GM21737 (cell line): ENCODE measurements at regions not wholly inside any gene's neighbourhood (a gene's known extent, or its start where the extent isn't known, plus 50 kb on each side); places are given as distances from the start of the nearest gene placed in this dataset.

Experiments used
- ATAC-seq: cut with Tn5 transposase; IDR thresholded peaks from one replicate; pipeline ENCODE4 v1.9.1; 2021; ENCODE audit warnings: mild to moderate bottlenecking, moderate library complexity; ENCODE audit not compliant: unreplicated experiment

DNA sequence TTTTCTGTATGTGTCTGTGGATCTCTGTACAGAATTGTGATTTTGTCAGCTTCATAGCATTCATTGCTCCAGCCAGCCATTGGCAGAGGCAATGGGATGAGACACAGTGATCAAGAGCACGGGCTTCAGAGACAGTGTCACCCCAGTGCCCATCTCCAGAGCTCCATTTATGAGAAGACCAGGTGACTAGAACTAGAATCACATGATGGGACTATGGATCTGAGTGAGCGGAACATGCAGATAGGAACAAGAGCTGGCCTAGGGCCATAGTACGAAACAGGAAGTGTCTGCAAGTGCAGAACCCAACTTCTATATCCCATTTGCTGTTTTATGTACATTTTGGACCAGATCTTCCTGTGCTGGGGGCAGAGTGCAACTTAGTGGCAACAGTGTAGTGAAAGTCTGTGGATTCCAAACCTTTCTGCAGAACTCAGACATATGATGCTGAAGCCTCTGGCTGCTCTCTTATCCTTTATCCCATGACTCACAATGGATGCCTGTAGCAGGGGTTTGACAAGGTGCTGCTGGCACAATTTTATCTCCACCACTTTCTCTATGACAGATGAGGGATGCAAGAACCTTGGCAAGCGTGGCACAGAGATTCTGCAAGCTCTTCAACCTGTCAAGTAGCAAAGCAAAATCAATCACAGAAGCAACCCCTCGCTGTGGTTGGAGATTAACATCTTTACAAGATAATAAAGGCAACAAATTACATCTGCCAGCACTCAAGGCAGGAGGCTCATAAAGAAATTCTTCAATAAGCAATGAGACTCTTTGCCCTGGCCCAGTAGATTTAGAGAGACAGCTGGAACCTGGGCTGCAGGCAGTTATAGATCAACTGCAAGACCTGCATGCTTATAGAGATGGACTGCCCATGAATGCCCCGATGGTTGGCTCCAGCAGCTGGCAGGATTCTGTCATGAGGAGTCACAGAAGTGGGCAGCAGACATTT is 681.3 kb downstream of the TNS3 start:
- ATAC-seq = no peak

DNA sequence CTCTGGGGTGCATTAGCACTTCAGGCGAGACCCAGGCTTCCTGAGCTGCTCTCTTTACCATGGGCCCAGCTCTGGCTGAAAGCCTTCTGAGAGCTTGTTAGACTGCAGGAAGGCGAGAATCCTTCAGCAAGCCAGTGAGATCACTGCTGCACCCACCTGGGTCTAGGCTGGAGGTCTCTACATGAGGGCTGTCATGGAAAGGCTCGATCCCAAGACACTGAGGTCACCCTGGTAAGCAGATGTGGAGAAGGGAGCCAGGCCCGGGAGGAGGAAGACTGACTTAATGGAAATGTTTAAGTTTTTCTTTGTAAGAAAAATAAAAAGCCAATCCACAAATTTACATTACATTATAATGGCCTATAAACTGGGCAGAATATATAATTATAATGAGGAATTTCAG is 684.5 kb downstream of the TNS3 start:
- no peak for ATAC-seq

DNA sequence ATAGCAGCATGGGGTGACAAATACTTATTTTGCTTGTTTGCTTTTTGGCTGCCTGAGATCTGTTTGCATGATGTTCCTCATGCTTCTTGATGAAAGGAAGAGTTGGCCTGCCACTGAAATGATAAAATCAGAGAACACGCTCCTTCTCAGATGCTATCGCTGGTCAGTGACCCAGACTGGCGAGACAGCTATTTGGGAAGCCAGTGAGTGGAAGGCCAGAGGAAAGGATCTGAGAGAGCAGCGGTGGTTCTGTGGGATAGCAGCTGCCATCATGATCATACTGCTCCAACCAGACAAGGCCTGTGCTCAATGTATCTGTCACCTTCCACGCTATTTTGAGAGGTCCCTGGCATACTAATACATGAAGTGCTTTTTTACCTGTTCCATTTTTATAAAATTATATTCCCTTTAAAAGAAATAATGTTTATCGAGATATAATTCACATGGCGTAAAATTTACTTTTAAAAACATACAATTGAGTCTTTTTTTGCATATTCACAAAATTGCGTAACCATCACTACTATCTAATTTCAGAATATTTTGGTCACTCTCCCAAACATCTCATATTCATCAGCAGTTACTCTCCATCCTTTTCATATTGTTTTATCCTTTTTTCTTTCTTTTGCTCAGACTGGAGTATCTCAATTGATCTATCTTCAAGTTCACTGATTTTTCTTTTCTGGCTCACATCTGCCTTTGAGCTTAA is 695.1 kb downstream of the TNS3 start:
- ATAC-seq = no peak

DNA sequence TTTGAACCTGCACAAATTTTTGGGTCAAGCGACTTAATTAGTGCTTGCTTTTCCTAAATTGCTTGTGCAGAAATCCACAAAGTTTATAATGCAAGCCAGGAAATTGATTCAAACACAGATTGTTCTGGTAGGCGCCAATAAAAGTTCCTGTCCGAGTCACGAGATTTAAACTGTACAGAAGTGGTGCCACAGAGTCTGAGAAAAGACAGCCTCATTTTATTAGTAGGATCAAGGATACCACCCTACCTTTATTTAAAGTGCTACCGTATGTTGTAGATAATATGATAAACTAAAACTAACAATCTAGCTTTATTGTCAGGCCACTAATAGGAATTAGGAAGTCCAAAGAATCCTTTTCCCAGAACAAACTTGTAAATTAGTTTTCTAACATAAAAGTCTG is 696.7 kb downstream of the TNS3 start:
- ATAC-seq = no peak

DNA sequence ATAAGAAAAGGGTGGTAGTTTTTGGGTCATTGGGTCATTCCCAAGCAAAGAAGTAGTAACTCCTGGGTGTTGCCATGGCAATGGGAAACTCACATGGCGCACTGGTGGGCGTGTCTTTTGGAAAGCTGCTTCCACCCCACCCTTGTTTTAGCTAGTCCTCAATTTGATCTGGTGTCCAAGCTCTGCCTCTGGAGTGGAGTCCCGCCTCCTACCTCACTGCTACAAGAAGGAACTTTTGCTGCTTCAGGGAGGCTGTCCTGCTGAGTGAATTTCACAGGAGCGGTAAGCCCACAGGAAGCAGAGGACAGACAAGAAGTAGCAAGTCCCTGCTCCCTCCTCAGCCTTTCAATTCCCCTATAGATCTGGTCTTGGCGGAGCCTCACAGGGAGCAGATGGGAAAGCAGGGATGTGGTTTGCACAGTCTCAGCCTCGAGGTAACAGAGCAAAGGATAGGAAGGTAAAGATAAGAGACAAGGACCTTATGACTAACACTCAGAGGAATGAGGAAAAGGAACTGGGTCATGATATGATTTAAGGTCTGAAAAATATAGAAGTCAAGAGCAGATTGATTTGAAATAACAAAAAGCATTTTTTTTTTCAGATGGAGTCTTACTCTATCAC is 700.3 kb downstream of the TNS3 start:
- ATAC-seq = no peak

DNA sequence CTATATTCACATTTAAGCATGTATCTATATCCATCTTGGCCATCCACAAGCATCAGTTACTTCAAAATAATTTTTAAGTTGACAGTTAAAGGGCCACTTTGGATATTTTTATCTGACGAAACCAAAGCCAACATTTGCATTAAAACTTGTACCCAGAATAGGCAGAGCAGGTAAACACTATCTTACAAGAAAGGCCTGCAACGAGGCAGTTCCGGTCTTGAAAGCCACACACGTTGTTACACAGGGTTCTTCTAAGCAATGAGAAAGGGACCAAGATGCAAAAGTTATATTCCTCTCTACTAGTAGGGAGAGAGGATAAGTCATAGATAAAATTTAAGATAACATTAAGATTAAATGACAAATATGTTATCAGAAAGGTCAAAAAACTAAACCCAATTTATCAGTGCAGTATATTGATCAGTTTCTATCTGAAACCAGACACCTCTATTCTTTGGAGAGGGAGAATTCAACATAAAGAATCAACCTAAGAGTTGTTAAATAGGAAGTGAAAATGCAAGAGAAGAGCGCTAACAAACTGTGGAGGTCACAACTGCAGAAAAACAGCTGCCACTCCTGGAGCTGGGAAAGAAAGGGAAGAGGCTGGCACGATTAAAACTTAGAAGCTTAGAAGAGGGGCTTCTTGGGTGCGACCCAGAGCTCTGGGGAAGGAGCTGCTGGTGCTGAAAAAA is 701.3 kb downstream of the TNS3 start:
- no peak for ATAC-seq

DNA sequence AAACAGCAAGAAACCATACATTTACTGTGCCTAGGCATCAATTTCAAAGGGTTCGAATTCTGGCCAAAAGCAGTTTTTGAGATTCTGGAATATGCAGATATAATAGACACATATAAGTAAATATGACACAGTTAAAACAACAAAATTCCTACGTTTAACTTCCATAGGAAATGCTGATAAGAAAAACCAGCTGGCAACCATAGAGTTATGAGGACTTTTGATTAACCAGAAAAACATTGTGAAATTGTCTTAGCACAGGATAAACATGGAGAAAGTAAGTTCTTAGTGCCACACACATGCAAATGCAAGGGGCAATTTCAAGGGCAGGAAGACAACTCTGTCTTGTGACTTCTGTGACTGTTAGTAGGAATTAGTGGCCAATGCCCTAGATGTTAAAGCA is 702.1 kb downstream of the TNS3 start:
- ATAC-seq = no peak

DNA sequence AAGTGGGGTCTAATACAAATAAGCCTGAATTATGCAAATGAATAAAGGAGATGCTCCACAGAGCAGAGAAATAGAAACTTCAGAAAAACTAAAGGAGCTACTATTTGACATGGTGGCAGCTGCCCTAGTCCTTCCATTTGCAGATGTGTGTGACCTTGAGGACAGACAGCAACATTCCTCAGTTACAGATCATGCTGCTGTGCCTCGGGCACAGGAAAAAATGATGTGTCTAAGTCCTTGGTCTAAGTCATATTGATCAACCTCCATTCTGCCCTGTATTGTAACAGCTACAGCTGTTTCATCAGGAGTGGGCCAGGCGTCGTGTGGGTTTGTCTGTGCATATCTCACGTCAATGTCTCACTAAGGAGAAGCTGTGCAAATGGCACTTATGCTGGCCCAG is 710.4 kb downstream of the TNS3 start:
- ATAC-seq = no peak

DNA sequence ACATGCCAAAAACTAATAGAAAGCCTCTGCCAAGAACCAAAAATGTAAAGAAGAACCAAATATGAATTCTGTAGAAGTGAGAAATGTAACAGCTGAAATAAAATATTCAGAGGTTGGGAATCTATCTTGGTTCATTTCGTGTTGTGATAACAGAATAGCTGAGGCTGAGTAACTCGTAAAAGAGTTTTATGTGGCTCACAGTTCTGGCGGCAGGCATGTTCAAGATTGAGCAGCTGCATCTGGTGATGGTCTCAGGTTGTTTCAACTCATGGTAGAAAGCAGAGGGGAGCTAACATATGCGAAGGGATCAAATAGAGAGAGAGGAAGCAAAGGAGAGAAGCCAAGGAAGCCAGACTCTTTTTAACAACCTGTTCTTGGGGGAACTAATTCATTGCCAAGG is 717.2 kb downstream of the TNS3 start:
- no peak for ATAC-seq

DNA sequence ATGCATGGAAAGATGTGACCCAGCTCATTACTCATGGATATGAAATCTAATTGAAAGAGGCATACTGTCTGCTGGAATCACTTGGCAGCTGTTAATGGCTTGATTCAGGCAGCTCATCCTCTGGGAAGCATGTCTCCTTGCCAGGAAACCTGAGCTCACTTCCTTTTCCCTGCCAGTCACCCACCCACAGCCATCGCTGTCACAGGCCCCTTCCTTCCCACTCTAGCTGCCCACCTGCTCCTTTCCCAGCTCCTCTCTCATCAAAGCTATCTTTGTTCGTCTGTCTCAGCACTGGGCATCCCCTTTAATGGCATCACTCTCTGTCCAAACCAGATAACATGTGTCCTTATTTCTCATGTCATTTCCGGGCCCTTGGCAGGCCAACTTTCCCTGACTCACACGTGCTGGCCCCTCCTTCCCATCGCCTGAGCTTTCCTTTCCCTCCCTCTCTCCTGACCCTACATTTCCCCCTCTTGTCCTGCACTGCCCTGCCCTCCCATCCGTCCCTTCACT is 721.9 kb downstream of the TNS3 start:
- ATAC-seq = no peak

DNA sequence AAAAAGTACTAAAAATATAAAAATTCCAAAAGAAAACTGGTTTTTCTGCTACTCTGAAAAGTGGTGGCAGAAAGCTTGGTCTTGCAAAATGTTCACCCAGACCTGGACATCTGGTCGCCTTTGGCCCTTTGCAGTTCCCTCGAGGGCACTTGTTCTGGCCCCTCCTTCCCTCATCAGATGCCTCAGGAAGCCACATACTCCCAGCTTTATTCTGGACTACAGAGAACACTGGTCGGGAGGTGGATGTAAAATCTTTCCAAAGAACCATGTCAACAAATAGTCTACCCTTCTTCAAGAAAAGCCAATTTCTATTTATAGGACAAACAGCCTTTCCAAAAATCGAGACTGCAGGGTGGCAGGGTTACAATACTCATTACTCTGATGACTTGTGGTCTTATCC is 726.1 kb downstream of the TNS3 start:
- no peak for ATAC-seq

DNA sequence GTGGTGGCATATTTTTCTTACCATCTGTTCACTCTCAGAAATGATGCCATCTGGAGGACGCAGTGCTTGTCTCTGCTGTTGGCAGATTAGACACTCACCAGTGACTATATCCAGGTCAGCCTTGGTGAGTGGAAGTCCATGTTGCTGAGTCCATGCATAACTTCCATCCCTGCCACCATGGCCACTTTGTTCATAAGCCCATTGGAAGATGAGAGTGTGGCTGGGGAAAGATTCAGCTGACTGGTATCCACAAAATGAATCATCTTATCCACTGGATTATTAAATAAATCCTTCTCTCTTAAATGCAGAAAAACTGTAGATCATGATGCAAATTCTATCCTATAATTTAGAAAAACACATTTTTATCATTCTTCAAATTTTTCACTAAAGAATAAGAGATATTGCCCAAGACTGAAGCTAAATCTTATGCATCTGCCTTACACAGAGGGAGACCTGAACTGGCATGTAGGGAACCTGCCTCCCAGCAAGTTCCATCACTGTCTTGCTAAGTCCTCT is 726.9 kb downstream of the TNS3 start:
- no peak for ATAC-seq

DNA sequence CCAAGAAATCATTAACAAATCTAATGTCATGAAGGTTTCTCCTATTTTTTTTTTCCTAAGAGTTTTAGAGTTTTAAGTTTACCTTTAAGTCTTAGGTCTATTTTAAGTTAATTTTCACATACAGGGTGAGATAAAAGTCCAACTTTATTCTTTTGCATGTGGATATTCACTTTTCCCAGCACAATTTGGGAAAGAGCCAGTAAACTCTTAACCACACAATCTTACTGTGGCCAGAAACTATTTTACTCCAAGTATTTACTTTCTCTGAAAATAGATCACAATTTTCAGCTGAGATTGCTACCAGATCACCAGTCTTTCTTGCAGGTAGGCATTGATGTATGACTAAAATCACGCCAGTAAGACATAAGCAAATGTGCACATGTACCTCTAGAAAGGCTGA is 728.5 kb downstream of the TNS3 start:
- ATAC-seq = no peak

DNA sequence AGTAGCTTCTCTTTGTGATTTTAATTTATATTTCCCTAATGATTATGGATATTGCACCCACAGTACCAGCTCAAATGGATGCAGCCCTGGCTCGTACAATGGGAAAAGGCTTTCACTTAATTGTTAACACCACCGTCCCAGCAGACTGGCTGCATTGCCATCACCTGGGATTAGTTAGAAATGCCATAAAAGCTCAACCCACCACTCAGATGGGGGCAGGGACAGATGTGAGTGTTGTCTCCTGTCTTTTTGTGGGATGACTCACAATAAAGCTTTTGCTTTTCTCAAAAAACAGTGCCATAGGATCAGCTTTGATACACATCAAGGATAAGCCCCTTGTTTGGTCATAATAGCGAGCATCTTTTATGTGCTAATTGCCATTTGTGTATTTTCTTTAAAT is 729.1 kb downstream of the TNS3 start:
- ATAC-seq = no peak

DNA sequence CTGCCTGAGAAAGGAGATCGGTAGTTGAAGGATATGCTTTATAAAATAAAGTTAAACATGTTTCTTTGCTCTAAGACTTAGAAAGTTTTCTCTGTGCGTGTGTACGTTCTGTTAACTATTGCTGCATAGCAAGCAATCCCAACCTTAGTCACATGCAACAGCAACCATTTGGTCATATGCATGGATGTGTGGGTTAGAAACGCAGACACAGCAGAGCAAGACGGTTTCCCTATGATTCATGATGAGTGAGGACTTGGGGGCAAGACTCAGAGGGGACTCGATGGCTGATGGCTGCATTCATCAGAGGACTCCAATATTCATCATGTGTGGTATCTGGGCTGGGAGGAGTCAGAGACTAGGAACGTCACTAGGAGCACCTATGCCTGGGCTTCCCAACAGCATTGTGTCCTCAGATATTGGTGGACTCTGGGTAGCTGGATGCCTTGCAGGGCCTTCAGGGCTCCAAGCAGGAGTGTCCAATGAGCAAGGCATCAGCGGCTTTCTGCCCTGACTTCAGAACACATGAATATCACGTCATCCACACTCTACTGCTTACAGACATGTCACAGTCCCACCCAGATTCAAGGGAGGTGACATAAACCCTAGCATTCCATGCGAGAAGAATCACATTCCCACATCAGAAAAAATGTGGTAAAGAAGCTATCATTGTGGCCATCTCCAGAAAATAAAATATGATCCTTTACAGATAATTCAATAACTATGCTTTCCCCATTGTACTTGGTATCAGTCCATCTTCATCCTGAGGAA is 731.2 kb downstream of the TNS3 start:
- ATAC-seq = no peak

DNA sequence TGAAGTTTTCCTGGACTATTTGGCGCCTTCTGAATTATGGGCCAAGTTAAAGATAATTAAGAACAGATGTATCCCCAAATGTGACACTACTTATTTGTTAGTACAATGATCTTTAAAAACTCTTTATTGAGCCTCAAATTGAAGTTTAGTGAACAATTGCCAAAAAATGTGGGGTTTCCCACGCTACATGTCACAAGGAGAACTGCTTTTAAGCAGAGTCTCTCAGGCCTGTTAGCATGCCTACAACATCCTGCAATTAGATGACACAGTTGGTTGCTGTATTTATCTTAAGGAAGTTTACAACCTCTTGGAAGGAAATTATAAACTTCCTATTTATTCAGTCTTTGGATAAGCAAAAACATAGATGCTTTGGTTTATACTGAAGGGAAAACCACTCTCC is 733.0 kb downstream of the TNS3 start:
- no peak for ATAC-seq

DNA sequence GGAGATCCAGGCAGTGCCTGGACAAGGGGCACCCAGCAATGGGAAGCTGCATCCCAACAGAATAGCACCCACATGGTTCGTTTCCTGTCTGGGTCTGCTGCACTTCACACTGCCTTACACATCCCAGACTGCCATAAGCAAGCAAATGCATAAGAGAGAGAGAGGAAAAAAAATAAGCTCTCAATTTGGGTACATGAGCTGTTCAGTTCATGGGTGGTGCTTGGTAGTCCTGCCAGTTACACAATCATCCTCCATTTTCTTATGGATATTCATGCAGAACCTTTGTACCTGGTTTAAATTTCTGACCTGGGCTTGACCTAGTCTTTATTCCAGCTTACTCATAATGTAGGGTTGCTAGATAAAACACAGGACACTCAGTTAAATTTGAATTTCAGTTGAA is 733.6 kb downstream of the TNS3 start:
- no peak for ATAC-seq

DNA sequence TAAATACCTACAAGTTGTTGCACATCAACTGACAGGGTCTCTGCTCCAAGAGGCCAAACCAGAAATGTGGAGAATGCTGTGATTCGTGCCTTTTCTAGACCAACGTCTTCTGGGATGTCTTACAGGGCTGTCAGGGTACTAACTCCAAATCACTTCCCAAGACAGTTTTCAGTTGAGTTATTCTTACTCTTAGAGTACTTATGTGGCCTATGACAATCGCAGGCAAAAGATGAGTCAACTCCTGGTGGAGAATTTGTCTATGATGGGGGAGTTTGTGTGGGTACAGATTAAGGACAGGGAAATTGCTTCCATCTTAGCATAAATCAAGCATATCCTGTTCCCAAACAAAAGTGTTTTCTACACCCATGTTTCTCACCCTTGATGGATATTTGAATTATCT is 734.8 kb downstream of the TNS3 start:
- ATAC-seq = no peak

DNA sequence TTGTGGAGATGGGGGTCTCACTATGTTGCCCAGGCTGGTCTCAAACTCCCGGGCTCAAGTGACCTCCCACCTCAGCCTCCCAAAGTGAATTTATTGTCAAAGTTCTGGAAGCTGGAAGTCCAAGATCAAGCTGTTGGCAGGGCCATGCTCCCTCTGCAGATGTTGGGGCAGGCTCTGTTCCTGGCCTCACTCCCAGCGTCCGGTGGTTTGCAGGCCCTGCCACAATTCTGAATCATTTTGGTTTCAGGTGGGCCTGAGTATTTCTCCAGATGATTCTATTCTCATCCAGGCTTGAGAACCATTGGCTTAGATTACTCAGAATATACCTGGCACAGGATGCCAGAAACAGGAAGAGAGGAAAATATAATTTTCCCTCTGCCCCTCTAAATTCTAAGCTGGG is 737.4 kb downstream of the TNS3 start:
- ATAC-seq = no peak

DNA sequence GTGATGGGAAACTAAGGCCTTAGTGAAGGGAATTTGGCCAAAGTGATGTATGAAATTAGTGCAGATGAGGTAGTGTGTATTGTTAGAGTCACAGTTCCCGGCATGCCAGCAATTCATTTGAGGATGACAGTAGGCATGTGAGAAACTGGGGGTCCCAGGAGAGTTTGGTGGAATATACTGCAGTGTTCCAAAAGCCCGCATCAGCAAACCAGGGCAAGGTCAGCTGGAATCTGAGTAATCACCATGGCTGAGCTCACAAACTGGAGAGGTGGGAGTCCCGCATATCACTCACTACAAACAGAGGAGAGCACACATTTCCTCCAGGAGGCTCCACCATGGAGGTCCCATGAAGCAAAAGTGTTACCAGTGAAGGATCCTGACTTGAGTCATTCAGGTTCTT is 740.7 kb downstream of the TNS3 start:
- ATAC-seq = no peak
